GM18520 (cell line): ENCODE measurements at regions not wholly inside any gene's neighbourhood (a gene's known extent, or its start where the extent isn't known, plus 50 kb on each side); places are given as distances from the start of the nearest gene placed in this dataset.

Experiments used
- ATAC-seq: cut with Tn5 transposase; IDR thresholded peaks from one replicate; pipeline ENCODE4 v1.9.1; 2021; ENCODE audit not compliant: unreplicated experiment

GRCh38 chr11:92850296-92850826, 119.1 kb upstream of the MTNR1B start:
- ATAC-seq: no peak

GRCh38 chr11:92852229-92852628, 117.2 kb upstream of the MTNR1B start:
- ATAC-seq: no peak

- ATAC-seq: no peak
These were observed 116.5 kb upstream of the MTNR1B start for GRCh38 chr11:92852946-92853345.

GRCh38 chr11:92854162-92854561, 115.3 kb upstream of the MTNR1B start:
- no peak for ATAC-seq

GRCh38 chr11:92854952-92855351, 114.5 kb upstream of the MTNR1B start:
- peak; percentile 61 for ATAC-seq

GRCh38 chr11:92855607-92856405, 113.6 kb upstream of the MTNR1B start:
- ATAC-seq: no peak

GRCh38 chr11:92857407-92857806, 112.0 kb upstream of the MTNR1B start:
- ATAC-seq: no peak

- ATAC-seq: no peak
These were observed 110.2 kb upstream of the MTNR1B start for GRCh38 chr11:92859156-92859690.

- ATAC-seq: no peak
These were observed 107.8 kb upstream of the MTNR1B start for GRCh38 chr11:92861634-92862033.

- ATAC-seq: no peak
These were observed 104.1 kb upstream of the MTNR1B start for GRCh38 chr11:92865352-92865751.

GRCh38 chr11:92866679-92867282, 102.7 kb upstream of the MTNR1B start:
- no peak for ATAC-seq

- no peak for ATAC-seq
These were observed 101.4 kb upstream of the MTNR1B start for GRCh38 chr11:92867913-92868619.

- ATAC-seq: no peak
These were observed 99.7 kb upstream of the MTNR1B start for GRCh38 chr11:92869716-92870115.

GRCh38 chr11:92870196-92870832, 99.1 kb upstream of the MTNR1B start:
- ATAC-seq: no peak

GRCh38 chr11:92873551-92873950, 95.9 kb upstream of the MTNR1B start:
- no peak for ATAC-seq

GRCh38 chr11:92875473-92875872, 94.0 kb upstream of the MTNR1B start:
- ATAC-seq: no peak

- no peak for ATAC-seq
These were observed 90.4 kb upstream of the MTNR1B start for GRCh38 chr11:92879086-92879485.

- ATAC-seq: no peak
These were observed 89.1 kb upstream of the MTNR1B start for GRCh38 chr11:92880381-92880780.

GRCh38 chr11:92881940-92882450, 87.5 kb upstream of the MTNR1B start:
- no peak for ATAC-seq

GRCh38 chr11:92882828-92883611, 86.4 kb upstream of the MTNR1B start:
- ATAC-seq: no peak
